HG02623 (cell line): ENCODE measurements at regions not wholly inside any gene's neighbourhood (a gene's known extent, or its start where the extent isn't known, plus 50 kb on each side); places are given as distances from the start of the nearest gene placed in this dataset.
A peak's percentile ranks its signal among the peaks of the same experiment; 100 is the strongest.

ENCODE experiments used
- ATAC-seq: cut with Tn5 transposase; IDR thresholded peaks from one replicate; pipeline ENCODE4 v1.9.1; 2021; ENCODE audit warnings: moderate library complexity; ENCODE audit not compliant: unreplicated experiment

- no peak for ATAC-seq
Measured at GRCh38 chr2:6640621-6641015, 225.1 kb downstream of the CMPK2 start.

- ATAC-seq, result no peak
Measured at GRCh38 chr2:6641956-6642355, 223.8 kb downstream of the CMPK2 start.

GRCh38 chr2:6644261-6644660 lies 221.4 kb downstream of the CMPK2 start:
- ATAC-seq, result no peak

- ATAC-seq, result no peak
Measured at GRCh38 chr2:6645004-6645403, 220.7 kb downstream of the CMPK2 start.

GRCh38 chr2:6645672-6646071 lies 220.0 kb downstream of the CMPK2 start:
- ATAC-seq, result no peak

GRCh38 chr2:6647046-6647445 lies 218.7 kb downstream of the CMPK2 start:
- no peak for ATAC-seq

- no peak for ATAC-seq
Measured at GRCh38 chr2:6648596-6649247, 217.0 kb downstream of the CMPK2 start.

- ATAC-seq, result no peak
Measured at GRCh38 chr2:6650311-6650710, 215.4 kb downstream of the CMPK2 start.

GRCh38 chr2:6652251-6652650 lies 213.5 kb downstream of the CMPK2 start:
- no peak for ATAC-seq

GRCh38 chr2:6653281-6653750 lies 212.4 kb downstream of the CMPK2 start:
- ATAC-seq, result no peak

- no peak for ATAC-seq
Measured at GRCh38 chr2:6654279-6654678, 211.4 kb downstream of the CMPK2 start.

- ATAC-seq, result no peak
Measured at GRCh38 chr2:6656633-6657032, 209.1 kb downstream of the CMPK2 start.

- no peak for ATAC-seq
Measured at GRCh38 chr2:6657136-6657535, 208.6 kb downstream of the CMPK2 start.

GRCh38 chr2:6657855-6658254 lies 207.9 kb downstream of the CMPK2 start:
- ATAC-seq, result peak; percentile 60

GRCh38 chr2:6664332-6665061 lies 201.2 kb downstream of the CMPK2 start:
- no peak for ATAC-seq

- ATAC-seq, result no peak
Measured at GRCh38 chr2:6665093-6666045, 200.3 kb downstream of the CMPK2 start.

- ATAC-seq, result no peak
Measured at GRCh38 chr2:6667326-6667725, 198.4 kb downstream of the CMPK2 start.

GRCh38 chr2:6671913-6672312 lies 193.8 kb downstream of the CMPK2 start:
- ATAC-seq, result no peak

GRCh38 chr2:6674381-6674780 lies 191.3 kb downstream of the CMPK2 start:
- no peak for ATAC-seq

- no peak for ATAC-seq
Measured at GRCh38 chr2:6675791-6676190, 189.9 kb downstream of the CMPK2 start.

GRCh38 chr2:6676241-6676640 lies 189.5 kb downstream of the CMPK2 start:
- ATAC-seq, result no peak
